ENCODE measurements at regions not wholly inside any gene's neighbourhood (a gene's known extent, or its start where the extent isn't known, plus 50 kb on each side); places are given as distances from the start of the nearest gene placed in this dataset.

- TF ChIP-seq CTCF (IDR thresholded peaks at IDR 0.05) (no peak), POLR2A (IDR thresholded peaks at IDR 0.05) (no peak), POLR2AphosphoS5 (IDR thresholded peaks at IDR 0.05) (no peak)
Measured at GRCh38 chr11:104370478-104370877, 206.5 kb upstream of the PDGFD start.

Data from upper lobe of left lung (tissue), 4 donors.